OCI-LY3 (cell line): ENCODE measurements at regions not wholly inside any gene's neighbourhood (a gene's known extent, or its start where the extent isn't known, plus 50 kb on each side); places are given as distances from the start of the nearest gene placed in this dataset.

Experiments used
- H2AFZ ChIP-seq: fragments of 200-600, 300-600 bp; shearing (Covaris generic); 2 replicates; pipeline ENCODE4 v1.6.0; 2014; ENCODE audit warnings: antibody characterized with exemption, low read depth, low read length
- H3K27ac ChIP-seq: fragments of 200-600, 300-600 bp; sonication (generic); 2 replicates; pipeline ENCODE4 v1.5.1; 2014; ENCODE audit warnings: mild to moderate bottlenecking, low read length, moderate library complexity, mixed read lengths
- H3K27me3 ChIP-seq: fragments of 200-600, 300-600 bp; sonication (generic); 2 replicates; pipeline ENCODE4 v1.6.1; 2014; ENCODE audit warnings: low read depth, low read length, mixed read lengths
- H3K36me3 ChIP-seq: fragments of 200-600, 300-600 bp; sonication (generic); replicated peaks from 2 replicates; pipeline ENCODE3; 2014; ENCODE audit warnings: low read depth, low read length, mixed read lengths
- H3K4me1 ChIP-seq: fragments of 300-600, 200-600 bp; sonication (generic); 2 replicates; pipeline ENCODE4 v1.6.1; 2014; ENCODE audit warnings: low read length, mixed read lengths
- H3K4me2 ChIP-seq: fragments of 200-600, 300-600 bp; sonication (generic); 2 replicates; pipeline ENCODE4 v1.6.1; 2014; ENCODE audit warnings: low read length, mixed read lengths
- H3K4me3 ChIP-seq: fragments of 300-600, 200-600 bp; sonication (generic); 2 replicates; pipeline ENCODE4 v1.5.1; 2014; ENCODE audit warnings: antibody characterized with exemption, mild to moderate bottlenecking, low read length, moderate library complexity
- H3K79me2 ChIP-seq: fragments of 300-600, 200-600 bp; shearing (Covaris generic); 2 replicates; pipeline ENCODE4 v1.6.1; 2014; ENCODE audit warnings: mild to moderate bottlenecking, low read length, mixed read lengths
- H3K9ac ChIP-seq: fragments of 300-600, 200-600 bp; shearing (Covaris generic); 2 replicates; pipeline ENCODE4 v1.6.0; 2014; ENCODE audit warnings: mild to moderate bottlenecking, low read length, moderate library complexity
- H3K9me3 ChIP-seq: fragments of 200-600, 300-600 bp; shearing (Covaris generic); 2 replicates; pipeline ENCODE4 v1.6.1; 2014; ENCODE audit warnings: low read length, mixed read lengths; ENCODE audit not compliant: insufficient read depth
- H4K20me1 ChIP-seq: fragments of 200-600, 300-600 bp; sonication (generic); 2 replicates; pipeline ENCODE4 v1.6.1; 2016; ENCODE audit warnings: low read length, mixed read lengths; ENCODE audit not compliant: insufficient read depth
- CTCF ChIP-seq: fragments of 200-600, 300-600 bp; sonication (generic); IDR thresholded peaks from 2 replicates; pipeline ENCODE4 v1.5.1; 2014; ENCODE audit warnings: antibody characterized with exemption, low read length, low read depth
- EZH2phosphoT487 ChIP-seq: fragments of 200-600 bp; shearing (Covaris generic); IDR thresholded peaks from 2 replicates; pipeline ENCODE4 v1.6.1; 2018; ENCODE audit warnings: antibody characterized with exemption, mixed run types, low read depth

DNA sequence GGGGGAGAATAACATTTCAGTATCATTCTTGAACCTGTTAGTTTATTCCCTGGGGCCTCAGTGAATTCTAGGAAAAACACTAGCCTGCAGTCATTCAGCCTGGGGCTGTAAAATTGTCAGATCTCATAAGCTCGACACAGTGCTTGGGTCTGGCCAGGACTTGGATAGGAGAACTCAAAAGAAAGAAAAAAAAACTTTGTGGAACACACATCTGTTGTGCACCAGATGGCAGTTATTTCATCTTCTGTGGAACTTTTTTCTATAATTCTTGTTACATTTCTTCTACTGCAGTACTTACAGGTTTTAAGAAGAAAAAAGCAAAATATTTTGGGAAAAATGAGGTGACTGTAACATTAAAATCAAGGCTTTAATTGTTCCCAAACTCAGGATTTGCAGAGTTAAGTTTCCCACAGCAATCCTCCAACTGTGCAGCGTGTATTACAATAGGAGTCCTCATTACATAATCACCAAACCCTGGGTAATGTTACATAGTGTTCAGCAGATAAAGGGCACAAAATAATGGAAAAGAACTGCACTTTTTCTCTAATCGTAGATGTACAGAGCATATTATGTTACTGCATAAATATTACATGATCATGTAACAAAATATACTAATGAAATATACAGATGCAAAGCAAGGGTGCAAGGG, 531.1 kb upstream of the CITED2 start:
- H3K9ac ChIP-seq, result no peak overlapping the region

DNA sequence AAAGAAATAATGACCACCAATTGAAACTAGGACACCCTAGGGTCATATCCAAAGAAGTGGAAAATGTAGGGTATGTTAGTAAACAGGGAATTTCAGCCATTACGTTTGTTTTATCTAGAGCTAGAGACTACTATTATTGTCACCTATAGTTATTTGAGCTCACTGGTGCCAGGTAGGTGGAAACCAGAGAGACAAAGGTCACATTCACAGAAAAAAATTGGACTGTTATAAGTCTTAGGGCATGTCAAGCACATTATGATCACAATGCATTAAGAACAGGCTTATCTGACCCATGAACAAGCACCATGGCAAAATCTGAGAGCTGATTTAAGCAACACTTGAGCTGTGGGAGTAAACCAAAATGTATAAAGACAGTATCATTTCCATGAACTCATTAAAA, 530.1 kb upstream of the CITED2 start:
- Histone ChIP-seq H2AFZ (no peak overlapping the region), H3K4me3 (peak overlapping the region; percentile 46; the same call in 1 of the 2 replicates), H3K27me3 (no peaks in the 10 kb centered on the region), H3K79me2 (no peaks in the 10 kb centered on the region), H3K4me2 (peak overlapping the region; percentile 67), H3K27ac (peak overlapping the region; percentile 96), H4K20me1 (no peaks in the 10 kb centered on the region), H3K9me3 (peaks cover 3% of the 10 kb centered on the region; the same call in 1 of the 2 replicates), H3K4me1 (peaks cover 37% of the 10 kb centered on the region), H3K36me3 (peaks cover 5% of the 10 kb centered on the region), H3K9ac (no peak overlapping the region; the same call in 1 of the 2 replicates)
- TF ChIP-seq EZH2phosphoT487, result no peak
- TF ChIP-seq CTCF, result no peak

More for the DNA sequence above, 531.1 kb upstream of the CITED2 start:
- TF ChIP-seq EZH2phosphoT487 (no peak), CTCF (no peak)
- Histone ChIP-seq H3K27ac (peak overlapping the region; percentile 96; the same call in 1 of the 2 replicates), H2AFZ (no peak overlapping the region), H4K20me1 (no peaks in the 10 kb centered on the region), H3K9me3 (peaks cover 3% of the 10 kb centered on the region; the same call in 1 of the 2 replicates), H3K79me2 (no peaks in the 10 kb centered on the region), H3K4me2 (0 out of 2 replicates have a peak overlapping the region, but pooled peaks have one; percentile 67), H3K27me3 (no peaks in the 10 kb centered on the region), H3K4me1 (peaks cover 37% of the 10 kb centered on the region), H3K4me3 (no peak overlapping the region), H3K36me3 (peaks cover 5% of the 10 kb centered on the region)

DNA sequence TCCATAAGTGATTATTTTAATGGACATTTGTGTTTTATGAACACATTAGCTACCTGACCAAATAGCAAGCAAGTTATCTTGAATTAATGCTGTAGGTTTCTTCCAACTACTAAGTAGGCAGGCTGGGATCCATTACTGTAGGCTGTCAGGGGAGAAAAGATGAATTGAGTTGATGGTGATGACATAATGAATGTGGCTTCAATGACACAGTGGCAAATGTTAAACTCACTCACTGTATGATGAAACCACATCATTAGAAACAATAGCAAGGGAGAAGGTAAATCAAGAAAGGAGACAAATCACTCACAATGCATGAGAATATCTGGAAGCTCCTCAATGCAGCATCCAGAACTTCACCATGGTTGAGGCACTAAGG, 529.7 kb upstream of the CITED2 start:
- Histone ChIP-seq H3K4me3 (peak overlapping the region; percentile 46; the same call in 1 of the 2 replicates), H2AFZ (no peak overlapping the region), H3K4me2 (peak overlapping the region; percentile 67), H3K4me1 (peaks cover 37% of the 10 kb centered on the region), H3K79me2 (no peaks in the 10 kb centered on the region), H4K20me1 (no peaks in the 10 kb centered on the region), H3K9ac (peak overlapping the region; percentile 55; the same call in 1 of the 2 replicates), H3K27ac (peak overlapping the region; percentile 96), H3K9me3 (peaks cover 3% of the 10 kb centered on the region; the same call in 1 of the 2 replicates), H3K27me3 (no peaks in the 10 kb centered on the region), H3K36me3 (peaks cover 5% of the 10 kb centered on the region)
- TF ChIP-seq EZH2phosphoT487, result no peak
- no peak for TF ChIP-seq CTCF

GRCh38 chr6:139903411-139904157, 529.1 kb upstream of the CITED2 start:
- Histone ChIP-seq H3K9me3 (peaks cover 3% of the 10 kb centered on the region; the same call in 1 of the 2 replicates), H3K4me2 (peak overlapping the region; percentile 67), H3K4me3 (peak overlapping the region; percentile 53), H3K27me3 (no peaks in the 10 kb centered on the region), H3K27ac (peak overlapping the region; percentile 96), H3K4me1 (peaks cover 37% of the 10 kb centered on the region), H3K79me2 (no peaks in the 10 kb centered on the region), H3K36me3 (peaks cover 5% of the 10 kb centered on the region), H3K9ac (peak overlapping the region; percentile 55), H4K20me1 (no peaks in the 10 kb centered on the region), H2AFZ (0 out of 2 replicates have a peak overlapping the region, but pooled peaks have one; percentile 2)
- no peak for TF ChIP-seq CTCF
- TF ChIP-seq EZH2phosphoT487, result no peak
